GM21619 (cell line): ENCODE measurements at regions not wholly inside any gene's neighbourhood (a gene's known extent, or its start where the extent isn't known, plus 50 kb on each side); places are given as distances from the start of the nearest gene placed in this dataset.

ENCODE experiments used
- ATAC-seq: cut with Tn5 transposase; IDR thresholded peaks from one replicate; pipeline ENCODE4 v1.9.1; 2021; ENCODE audit not compliant: unreplicated experiment

DNA sequence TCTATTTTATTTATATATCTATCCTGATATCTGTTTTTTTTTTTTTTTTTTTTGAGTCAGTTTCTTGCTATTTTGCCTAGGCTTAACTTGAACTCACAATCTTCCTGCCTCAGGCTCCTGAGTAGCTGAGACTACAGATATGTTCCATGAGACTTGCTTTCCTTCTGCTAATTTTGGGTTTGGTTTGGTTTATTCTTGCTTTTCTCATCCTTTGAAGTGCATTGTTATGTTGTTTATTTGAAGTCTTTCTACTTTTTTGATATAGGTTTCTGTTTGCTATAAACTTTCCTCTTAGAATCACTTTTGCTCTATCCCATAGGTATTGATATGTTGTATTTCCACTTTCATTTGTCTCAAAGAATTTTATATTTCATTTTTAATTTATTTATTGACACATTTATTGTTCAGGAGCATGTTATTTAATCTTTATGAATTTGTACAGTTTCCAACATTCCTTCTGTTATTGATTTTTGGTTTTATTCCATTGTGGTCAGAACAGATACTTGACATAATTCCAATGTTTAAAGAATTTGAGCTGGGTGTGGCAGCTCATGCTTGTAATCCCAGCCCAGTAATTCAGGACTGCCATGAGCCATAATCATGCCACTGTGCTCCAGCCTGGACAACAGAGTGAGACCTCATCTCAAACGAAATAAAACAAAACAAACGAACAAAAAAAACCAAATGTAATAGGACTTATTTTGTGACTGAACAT, 62.3 kb upstream of the PLSCR4 start:
- ATAC-seq, result no peak

DNA sequence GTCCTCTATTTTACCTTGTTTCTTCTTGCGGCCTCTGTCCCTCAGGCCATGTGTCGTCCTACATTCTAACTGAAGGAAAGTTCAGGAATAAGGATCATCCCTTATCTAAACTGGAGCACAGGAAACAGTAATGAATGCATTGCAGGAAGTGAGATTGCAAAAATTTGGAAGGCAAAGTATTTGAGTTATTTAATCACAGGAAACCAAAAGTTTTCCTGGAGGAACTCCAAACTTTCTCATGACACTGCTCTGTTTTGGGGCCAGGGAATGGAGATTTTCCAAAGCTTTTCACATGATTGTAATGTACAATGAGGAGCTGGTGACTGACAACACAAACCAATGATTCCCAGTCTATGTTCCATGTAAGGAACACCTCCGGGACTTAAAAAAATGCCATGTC, 57.8 kb upstream of the PLSCR4 start:
- ATAC-seq, result no peak

DNA sequence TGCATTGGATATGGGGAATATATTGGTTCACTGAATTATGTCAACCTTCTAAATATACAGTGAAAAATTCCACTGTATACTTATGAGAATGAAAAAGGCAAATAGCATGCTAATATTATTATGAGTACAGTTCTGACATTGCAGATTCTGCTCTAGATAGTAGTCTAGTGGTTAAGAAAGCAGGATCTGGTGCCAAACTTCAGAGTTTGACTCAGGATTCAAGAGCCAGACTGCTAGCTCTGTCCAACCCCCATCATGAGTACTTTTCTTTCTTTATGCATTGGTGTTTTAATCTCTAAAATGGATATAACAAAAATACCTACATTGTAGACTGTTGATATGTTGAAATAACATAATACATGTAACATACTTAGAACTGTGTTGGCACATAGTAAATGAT, 57.3 kb upstream of the PLSCR4 start:
- ATAC-seq, result no peak

DNA sequence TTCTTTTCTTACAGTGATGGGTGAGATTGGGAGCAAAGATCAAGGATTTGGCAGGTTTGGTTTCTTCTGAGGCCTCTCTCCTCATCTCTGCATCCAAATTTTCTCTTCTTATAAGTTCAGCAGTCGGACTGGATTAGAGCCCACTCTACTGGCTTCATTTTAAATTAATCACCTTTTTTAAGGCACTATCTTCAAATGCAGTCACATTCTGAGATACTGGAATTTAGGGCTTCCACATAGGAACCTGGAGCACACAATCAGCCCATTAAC, 56.5 kb upstream of the PLSCR4 start:
- no peak for ATAC-seq

DNA sequence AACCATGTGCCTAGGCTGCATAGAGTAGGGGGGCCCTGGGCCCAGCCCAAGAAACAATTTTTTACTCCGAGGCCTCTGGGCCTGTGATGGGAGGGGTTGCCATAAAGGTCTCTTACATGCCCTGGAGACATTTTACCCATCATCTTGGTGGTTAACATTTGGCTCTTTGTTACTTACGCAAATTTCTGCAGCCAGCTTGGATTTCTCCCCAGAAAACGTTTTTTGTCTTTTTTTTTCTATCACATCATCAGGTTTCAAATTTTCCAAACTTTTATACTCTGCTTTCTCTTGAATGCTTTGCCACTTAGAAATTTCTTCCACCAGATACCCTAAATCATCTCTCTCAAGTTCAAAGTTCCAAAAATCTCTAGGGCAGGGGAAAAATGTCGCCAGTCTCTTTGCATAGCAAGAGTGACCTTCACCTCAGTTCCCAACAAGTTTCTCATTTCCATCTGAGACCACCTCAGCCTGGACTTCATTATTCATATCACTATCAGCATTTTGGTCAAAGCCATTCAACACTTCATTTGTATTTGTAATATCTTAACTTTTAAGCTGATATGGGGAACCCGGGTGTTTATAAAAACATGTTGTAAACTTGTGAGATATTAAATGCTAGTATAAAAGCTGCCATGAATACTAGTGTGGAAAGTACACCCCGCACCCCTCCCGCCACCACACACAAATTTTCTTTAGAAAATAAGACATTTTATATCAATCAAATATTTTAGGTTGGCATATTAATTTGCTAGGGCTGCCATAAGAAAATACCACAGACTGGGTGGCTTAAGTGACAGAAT, 56.0 kb upstream of the PLSCR4 start:
- ATAC-seq, result no peak

DNA sequence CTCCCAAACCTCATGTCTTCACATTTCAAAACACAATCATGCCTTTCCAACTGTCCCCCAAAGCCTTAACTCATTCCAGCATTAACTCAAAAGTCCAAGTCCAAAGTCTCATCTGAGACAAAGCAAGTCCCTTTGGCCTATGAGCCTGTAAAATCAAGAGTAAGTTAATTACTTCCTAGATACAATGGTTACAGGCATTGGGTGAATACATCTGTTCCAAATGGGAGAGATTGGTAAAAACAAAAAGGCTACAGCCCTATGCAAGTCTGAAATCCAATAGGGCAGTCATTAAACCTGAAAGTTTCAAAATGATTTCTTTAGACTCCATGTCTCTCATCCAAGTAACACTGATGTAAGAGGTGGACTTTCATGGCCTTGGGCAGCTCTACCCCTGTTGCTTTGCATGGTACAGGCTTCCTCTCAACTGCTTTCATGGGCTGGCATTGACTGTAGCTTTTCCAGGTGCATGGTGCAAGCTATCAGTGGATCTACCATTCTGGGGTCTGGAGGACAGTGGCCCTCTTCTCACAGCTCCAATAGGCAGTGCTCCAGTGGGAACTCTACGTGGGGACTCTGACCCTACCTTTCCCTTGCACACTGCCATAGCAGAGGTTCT, 55.0 kb upstream of the PLSCR4 start:
- no peak for ATAC-seq

DNA sequence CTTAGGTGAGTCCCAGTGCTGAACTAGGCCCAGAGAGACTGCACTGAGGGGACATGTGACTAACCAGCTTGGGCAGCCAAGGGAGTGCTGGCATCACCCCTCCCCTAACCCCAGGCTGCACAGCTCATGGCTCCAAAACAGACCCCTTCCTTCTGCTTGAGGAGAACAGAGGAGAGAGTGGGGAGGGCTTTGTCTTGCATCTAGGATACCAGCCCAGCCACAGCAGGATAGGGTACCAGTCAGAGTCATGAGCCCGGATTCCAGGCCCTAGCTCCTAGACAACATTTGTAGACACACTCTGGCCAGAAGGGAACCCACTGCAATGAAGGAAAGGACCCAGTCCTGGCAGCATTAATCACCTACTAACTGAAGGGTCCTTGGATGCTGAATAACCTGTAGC, 49.9 kb upstream of the PLSCR4 start:
- no peak for ATAC-seq
